ENCODE measurements at regions not wholly inside any gene's neighbourhood (a gene's known extent, or its start where the extent isn't known, plus 50 kb on each side); places are given as distances from the start of the nearest gene placed in this dataset.
A peak's percentile ranks its signal among the peaks of the same experiment; 100 is the strongest.
"Not testable (repeated sequence)": the region's sequence is repeated elsewhere in the genome, so short reads cannot be mapped to it uniquely, and the experiment has no call there.

DNA sequence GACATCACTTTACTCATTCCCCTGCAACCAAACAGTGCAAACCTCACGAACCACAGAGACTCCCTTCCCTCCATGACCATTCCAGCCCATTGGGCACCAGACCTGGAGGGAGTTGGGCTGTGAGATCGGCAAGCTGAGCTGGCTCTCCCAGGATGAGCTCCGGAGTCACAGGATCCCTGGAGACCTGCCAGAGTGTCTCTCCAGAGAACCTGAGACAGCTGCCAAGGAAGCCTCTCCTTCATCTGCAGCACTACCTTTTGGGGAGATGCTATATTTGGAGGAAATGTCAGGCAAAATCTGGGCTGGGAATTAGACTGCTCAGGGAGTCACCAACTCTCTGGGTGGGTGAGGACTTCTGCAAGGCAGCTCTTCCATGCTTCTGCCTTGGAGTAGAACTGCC is 417.4 kb downstream of the TNS1 start:
- no peaks in the 10 kb centered on the region for H3K36me3 ChIP-seq (ENCODE audit: insufficient read depth in 1 of 2, low read depth in 1 of 2)
- no peak overlapping the region for H3K4me3 ChIP-seq
- 16 to 41% (median 27%) methylated on average over 3 of the region's 3 CpGs for WGBS, 3 donors
- TF ChIP-seq, protein P1, sequence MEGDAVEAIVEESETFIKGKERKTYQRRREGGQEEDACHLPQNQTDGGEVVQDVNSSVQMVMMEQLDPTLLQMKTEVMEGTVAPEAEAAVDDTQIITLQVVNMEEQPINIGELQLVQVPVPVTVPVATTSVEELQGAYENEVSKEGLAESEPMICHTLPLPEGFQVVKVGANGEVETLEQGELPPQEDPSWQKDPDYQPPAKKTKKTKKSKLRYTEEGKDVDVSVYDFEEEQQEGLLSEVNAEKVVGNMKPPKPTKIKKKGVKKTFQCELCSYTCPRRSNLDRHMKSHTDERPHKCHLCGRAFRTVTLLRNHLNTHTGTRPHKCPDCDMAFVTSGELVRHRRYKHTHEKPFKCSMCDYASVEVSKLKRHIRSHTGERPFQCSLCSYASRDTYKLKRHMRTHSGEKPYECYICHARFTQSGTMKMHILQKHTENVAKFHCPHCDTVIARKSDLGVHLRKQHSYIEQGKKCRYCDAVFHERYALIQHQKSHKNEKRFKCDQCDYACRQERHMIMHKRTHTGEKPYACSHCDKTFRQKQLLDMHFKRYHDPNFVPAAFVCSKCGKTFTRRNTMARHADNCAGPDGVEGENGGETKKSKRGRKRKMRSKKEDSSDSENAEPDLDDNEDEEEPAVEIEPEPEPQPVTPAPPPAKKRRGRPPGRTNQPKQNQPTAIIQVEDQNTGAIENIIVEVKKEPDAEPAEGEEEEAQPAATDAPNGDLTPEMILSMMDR (IDR thresholded peaks at IDR 0.05) = no peak
- intact Hi-C loops (cut with DNase I) = no loop called here
- H3K9me3 ChIP-seq = no peaks in the 10 kb centered on the region
- peaks cover 5% of the 10 kb centered on the region for H3K4me1 ChIP-seq
- ATAC-seq = peak in 3 of 4 donors; percentile 30 to 46 (median 32)
- no peak overlapping the region for H3K27ac ChIP-seq
- H3K27me3 ChIP-seq (ENCODE audit: insufficient read depth in 3 of 3, low read length in 2 of 3) = no peaks in the 10 kb centered on the region
- DNase-seq = no peak

DNA sequence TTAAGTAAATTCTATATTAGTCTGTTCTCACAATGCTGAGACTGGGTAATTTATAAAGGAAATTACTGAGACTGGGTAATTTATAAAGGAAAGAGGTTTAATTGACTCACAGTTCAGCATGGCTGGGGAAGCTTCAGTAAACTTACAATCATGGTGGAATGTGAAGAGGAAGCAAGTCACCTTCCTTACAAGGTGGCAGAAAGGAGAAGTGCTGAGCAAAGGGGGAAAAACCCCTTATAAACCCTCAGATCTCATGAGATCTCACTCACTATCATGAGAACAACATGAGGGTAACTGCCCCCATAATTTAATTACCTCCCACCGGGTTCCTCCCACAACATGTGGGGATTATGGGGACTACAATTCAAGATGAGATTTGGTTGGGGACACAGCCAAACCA is 422.4 kb downstream of the TNS1 start:
- H3K4me3 ChIP-seq; ATAC-seq; H3K27me3 ChIP-seq (ENCODE audit: insufficient read depth in 3 of 3, low read length in 2 of 3); H3K36me3 ChIP-seq (ENCODE audit: insufficient read depth in 1 of 2, low read depth in 1 of 2); H3K27ac ChIP-seq; DNase-seq; H3K9me3 ChIP-seq; H3K4me1 ChIP-seq; intact Hi-C loops (cut with DNase I): not testable (repeated sequence)
- 73 to 83% (median 79%) methylated on average over 1 of the region's 1 CpG for WGBS, 3 donors

- H3K4me3 ChIP-seq = no peak overlapping the region
- no peaks in the 10 kb centered on the region for H3K4me1 ChIP-seq
- DNase-seq = no peak
- intact Hi-C loops (cut with DNase I) = no loop called here
- H3K27me3 ChIP-seq (ENCODE audit: insufficient read depth in 3 of 3, low read length in 2 of 3) = no peaks in the 10 kb centered on the region
- H3K27ac ChIP-seq = no peak overlapping the region
- peak in 3 of 4 donors; percentile 39 to 48 (median 46) for ATAC-seq
- TF ChIP-seq, protein P1 (IDR thresholded peaks at IDR 0.05) = no peak
- H3K36me3 ChIP-seq (ENCODE audit: insufficient read depth in 1 of 2, low read depth in 1 of 2) = no peaks in the 10 kb centered on the region
- WGBS, 3 donors = 62 to 75% (median 63%) methylated on average over 3 of the region's 3 CpGs
- H3K9me3 ChIP-seq = no peaks in the 10 kb centered on the region
Measured at GRCh38 chr2:217573571-217573970, 429.2 kb downstream of the TNS1 start.

DNA sequence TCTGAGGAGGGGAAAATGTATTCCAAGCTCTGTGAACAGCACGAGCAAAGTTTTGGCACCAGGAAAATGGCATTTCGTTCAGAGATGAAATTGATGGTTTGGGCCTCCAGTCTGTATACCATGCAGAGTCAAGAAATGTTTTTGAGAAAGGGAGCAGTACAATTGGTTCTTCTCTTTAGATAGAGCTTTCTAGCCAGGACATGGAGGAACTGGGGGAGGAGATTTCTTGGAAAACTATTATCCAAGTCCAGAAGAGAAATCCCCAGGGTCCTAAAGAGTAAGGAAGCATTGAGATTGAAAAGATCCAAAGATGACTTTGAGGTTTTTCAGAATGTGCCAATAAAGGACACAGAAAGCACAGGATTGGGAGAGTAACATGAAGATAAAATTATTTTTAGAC is 432.4 kb downstream of the TNS1 start:
- 63 to 82% (median 82%) methylated on average over 2 of the region's 2 CpGs for WGBS, 3 donors
- DNase-seq = no peak

GRCh38 chr2:217568289-217568971 is 434.4 kb downstream of the TNS1 start:
- ATAC-seq (no peak), DNase-seq (no peak)
- intact Hi-C loops (cut with DNase I) = no loop called here
- H3K9me3 ChIP-seq = no peaks in the 10 kb centered on the region
- no peak overlapping the region for H3K4me3 ChIP-seq
- no peaks in the 10 kb centered on the region for H3K4me1 ChIP-seq
- H3K27ac ChIP-seq = no peak overlapping the region
- TF ChIP-seq, protein P1 (IDR thresholded peaks at IDR 0.05) = no peak
- 64 to 80% (median 65%) methylated on average over 3 of the region's 3 CpGs for WGBS, 3 donors
- H3K27me3 ChIP-seq (ENCODE audit: insufficient read depth in 3 of 3, low read length in 2 of 3) = no peaks in the 10 kb centered on the region
- H3K36me3 ChIP-seq (ENCODE audit: insufficient read depth in 1 of 2, low read depth in 1 of 2) = no peaks in the 10 kb centered on the region

More for the DNA sequence above, 432.4 kb downstream of the TNS1 start:
- no peaks in the 10 kb centered on the region for H3K4me1 ChIP-seq
- ATAC-seq = no peak
- TF ChIP-seq, protein P1 (IDR thresholded peaks at IDR 0.05) = no peak
- no peak overlapping the region for H3K4me3 ChIP-seq
- no peaks in the 10 kb centered on the region for H3K36me3 ChIP-seq (ENCODE audit: insufficient read depth in 1 of 2, low read depth in 1 of 2)
- H3K9me3 ChIP-seq = no peaks in the 10 kb centered on the region
- no peaks in the 10 kb centered on the region for H3K27me3 ChIP-seq (ENCODE audit: insufficient read depth in 3 of 3, low read length in 2 of 3)
- H3K27ac ChIP-seq = no peak overlapping the region
- intact Hi-C loops (cut with DNase I) = no loop called here

Data from psoas muscle (tissue), 7 donors.